Lung (tissue), 11 donors: ENCODE measurements at regions not wholly inside any gene's neighbourhood (a gene's known extent, or its start where the extent isn't known, plus 50 kb on each side); places are given as distances from the start of the nearest gene placed in this dataset.

Source experiments
- ATAC-seq: fragments of 200-7000 bp; cut with Tn5 transposase; one replicate; pipeline ENCODE4 v1.9.1; 2020; ENCODE audit warnings: moderate number of reproducible peaks; ENCODE audit not compliant: insufficient read depth, low FRiP score
- DNase-seq, 3 donors: peaks; one replicate each; pipeline ENCODE4 v3.0.0-alpha.2; 2013 to 2017
- H3K27ac ChIP-seq, 2 donors: one replicate each; pipeline ENCODE4 v1.5.1; 2013; ENCODE audit warnings: mild to moderate bottlenecking in 2 of 2, moderate library complexity in 2 of 2, control low read depth in 1 of 2, inconsistent platforms in 1 of 2, low read depth in 1 of 2, low read length in 1 of 2
- H3K27me3 ChIP-seq, 3 donors: one replicate each; pipeline ENCODE4 v1.5.1; 2013; ENCODE audit warnings: low read length in 2 of 3; ENCODE audit not compliant: control insufficient read depth in 3 of 3, insufficient read depth in 3 of 3
- H3K36me3 ChIP-seq, 4 donors: one replicate each; pipeline ENCODE4 v1.5.1; 2013; ENCODE audit warnings: low read length in 4 of 4, mild to moderate bottlenecking in 1 of 4, moderate library complexity in 1 of 4; ENCODE audit not compliant: control insufficient read depth in 4 of 4, insufficient read depth in 4 of 4
- H3K4me1 ChIP-seq, 5 donors: one replicate each; pipeline ENCODE4 v1.5.1; 2013; ENCODE audit warnings: low read length in 5 of 5, mild to moderate bottlenecking in 2 of 5, moderate library complexity in 1 of 5; ENCODE audit not compliant: control insufficient read depth in 5 of 5, insufficient read depth in 5 of 5
- H3K4me3 ChIP-seq: one replicate; pipeline ENCODE4 v1.5.1; 2013; ENCODE audit warnings: mild to moderate bottlenecking, control low read depth, moderate library complexity
- H3K9ac ChIP-seq, 2 donors: one replicate each; pipeline ENCODE4 v1.5.1; 2013; ENCODE audit warnings: low read length in 2 of 2, control low read depth in 1 of 2; ENCODE audit not compliant: insufficient read depth in 1 of 2
- H3K9me3 ChIP-seq, 4 donors: one replicate each; pipeline ENCODE4 v1.5.1; 2013; ENCODE audit warnings: low read length in 3 of 4, mild to moderate bottlenecking in 1 of 4, moderate library complexity in 1 of 4; ENCODE audit not compliant: control insufficient read depth in 4 of 4, insufficient read depth in 3 of 4
- CTCF ChIP-seq: IDR thresholded peaks from 2 replicates; pipeline ENCODE4 v1.5.1; 2012; ENCODE audit warnings: mild to moderate bottlenecking; ENCODE audit errors: control extremely low read depth, extremely low read depth
- WGBS, 2 donors: extraction: QIAGEN DNeasy Blood & Tissue Kit; methylation state at CpG; one replicate each; pipeline ENCODE4 v1.1.7; 2013; 5-methylcytosine and 5-hydroxymethylcytosine counted together
- donor health status: control.
- donor health status: control.
- donor health status: Bipolar disorder and iron deficiency.
- donor health status: healthy.
- donor health status: DM: yes; HTN: yes; CAD: no.

- H3K27ac ChIP-seq: no peak overlapping the region
- no peaks in the 10 kb centered on the region for H3K4me1 ChIP-seq
- H3K27me3 ChIP-seq: no peaks in the 10 kb centered on the region
- H3K9ac ChIP-seq: no peak overlapping the region
- H3K36me3 ChIP-seq: no peaks in the 10 kb centered on the region
- ATAC-seq (no peak), DNase-seq (no peak)
- WGBS, 2 donors: 92 to 96% methylated on average over 8 of the region's 8 CpGs
- TF ChIP-seq CTCF: no peak
- no peak overlapping the region for H3K4me3 ChIP-seq
- H3K9me3 ChIP-seq: peaks cover 0 to 2% (median 0%) of the 10 kb centered on the region in 4 donors
These were observed 249.2 kb downstream of the ETNK1 start for GRCh38 chr12:22874151-22874550.

GRCh38 chr12:22876262-22876661 is 251.3 kb downstream of the ETNK1 start:
- Histone ChIP-seq H3K27ac (no peak overlapping the region), H3K9me3 (peaks cover 0 to 2% (median 0%) of the 10 kb centered on the region in 4 donors), H3K36me3 (no peaks in the 10 kb centered on the region), H3K4me3 (no peak overlapping the region), H3K9ac (no peak overlapping the region), H3K4me1 (peaks cover 0 to 6% (median 0%) of the 10 kb centered on the region in 5 donors), H3K27me3 (no peaks in the 10 kb centered on the region)
- ATAC-seq (no peak), DNase-seq (no peak)
- TF ChIP-seq CTCF: no peak
- 89 to 90% methylated on average over 5 of the region's 5 CpGs for WGBS, 2 donors

- Histone ChIP-seq H3K4me1 (peaks cover 0 to 6% (median 0%) of the 10 kb centered on the region in 5 donors), H3K27me3 (no peaks in the 10 kb centered on the region), H3K4me3 (no peak overlapping the region), H3K27ac (no peak overlapping the region), H3K36me3 (no peaks in the 10 kb centered on the region), H3K9ac (no peak overlapping the region), H3K9me3 (peaks cover 0 to 2% (median 0%) of the 10 kb centered on the region in 4 donors)
- no peak for ATAC-seq
- DNase-seq: no peak
- WGBS, 2 donors: 71 to 85% methylated on average over 1 of the region's 1 CpG
- no peak for TF ChIP-seq CTCF
These were observed 254.2 kb downstream of the ETNK1 start for GRCh38 chr12:22879203-22879602.

- Histone ChIP-seq H3K9me3 (peaks cover 0 to 2% (median 0%) of the 10 kb centered on the region in 4 donors), H3K4me1 (peaks cover 0 to 6% (median 0%) of the 10 kb centered on the region in 5 donors), H3K4me3 (no peak overlapping the region), H3K36me3 (no peaks in the 10 kb centered on the region), H3K27ac (no peak overlapping the region), H3K27me3 (no peaks in the 10 kb centered on the region), H3K9ac (no peak overlapping the region)
- no peak for ATAC-seq
- no peak for TF ChIP-seq CTCF
- no peak for DNase-seq
These were observed 255.4 kb downstream of the ETNK1 start for GRCh38 chr12:22880331-22880730.
